B cell (primary cell): ENCODE measurements at regions not wholly inside any gene's neighbourhood (a gene's known extent, or its start where the extent isn't known, plus 50 kb on each side); places are given as distances from the start of the nearest gene placed in this dataset.

Source experiments
- ATAC-seq: fragments of 200-7000 bp; cut with Tn5 transposase; one replicate; pipeline ENCODE4 v1.10.0; 2021; ENCODE audit warnings: low read depth, mild to moderate bottlenecking, moderate number of reproducible peaks, moderate library complexity
- CTCF ChIA-PET: fragments of 350-600 bp; sonication (Branson Sonifier 250); formaldehyde crosslinking; loops from one replicate; lab custom pipeline; 2021; ENCODE audit warnings: antibody characterized with exemption, inconsistent platforms; lab: Charles Lee
- POLR2A ChIA-PET: fragments of 350-600 bp; sonication (Branson Sonifier 250); formaldehyde crosslinking; loops from one replicate; lab custom pipeline; 2021; ENCODE audit warnings: antibody characterized with exemption; lab: Charles Lee
- DNase-seq: peaks from one replicate; pipeline ENCODE4 v3.0.0; 2013
- H2AFZ ChIP-seq: 2 replicates; pipeline ENCODE4 v1.6.1; 2012; ENCODE audit warnings: mild to moderate bottlenecking, low read depth, low read length; ENCODE audit not compliant: insufficient read depth, poor library complexity, severe bottlenecking
- H3K27ac ChIP-seq, 2 donors: 1 replicate in 1 of 2; 2 replicates in 1 of 2; pipeline ENCODE4 v1.5.1; 2012 to 2013; ENCODE audit warnings: low read length in 2 of 2, mild to moderate bottlenecking in 2 of 2, moderate library complexity in 1 of 2
- H3K27me3 ChIP-seq, 4 experiments: fragments of 200-600 bp in 1 of 4; sonication (generic) in 1 of 4; replicated peaks in 1 of 4; 1 replicate in 2 of 4; 2 replicates in 2 of 4; pipeline versions ENCODE4 v1.6.1 to v1.7.0; 2013 to 2016; ENCODE audit warnings: low read length in 3 of 4, mild to moderate bottlenecking in 2 of 4, mixed read lengths in 1 of 4, moderate library complexity in 1 of 4; ENCODE audit not compliant: insufficient read depth in 4 of 4, control insufficient read depth in 3 of 4; ENCODE audit errors: control extremely low read depth in 1 of 4
- H3K36me3 ChIP-seq, 2 experiments: replicated peaks in 1 of 2; 1 replicate in 1 of 2; 2 replicates in 1 of 2; pipeline versions ENCODE4 v1.6.1 to v1.7.1; 2013; ENCODE audit warnings: low read length in 1 of 2; ENCODE audit not compliant: insufficient read depth in 2 of 2, control insufficient read depth in 1 of 2; ENCODE audit errors: control extremely low read depth in 1 of 2, extremely low read depth in 1 of 2
- H3K4me1 ChIP-seq, 2 donors: fragments of 200-600 bp in 1 of 2; sonication (generic) in 1 of 2; 1 replicate in 1 of 2; 2 replicates in 1 of 2; pipeline versions ENCODE4 v1.5.1 to v1.6.1; 2013 to 2017; ENCODE audit warnings: low read length in 2 of 2; ENCODE audit not compliant: control insufficient read depth in 2 of 2, insufficient read depth in 2 of 2
- H3K4me2 ChIP-seq: replicated peaks from 2 replicates; pipeline ENCODE3; 2012; ENCODE audit warnings: mild to moderate bottlenecking, low read depth, low read length; ENCODE audit not compliant: poor library complexity, severe bottlenecking
- H3K4me3 ChIP-seq, 5 experiments: fragments of 200-600 bp in 1 of 5; sonication (generic) in 1 of 5; 1 replicate in 3 of 5; 2 replicates in 2 of 5; pipeline versions ENCODE4 v1.5.1 to v1.7.0; 2011 to 2016; ENCODE audit warnings: low read length in 4 of 5, mild to moderate bottlenecking in 4 of 5, low read depth in 2 of 5, control low read depth in 1 of 5, moderate library complexity in 1 of 5; ENCODE audit not compliant: insufficient read depth in 1 of 5; ENCODE audit errors: control extremely low read depth in 1 of 5, extremely low read depth in 1 of 5
- H3K79me2 ChIP-seq: fragments of 200-600 bp; sonication (generic); one replicate; pipeline ENCODE4 v1.6.0; 2016; ENCODE audit warnings: low read length; ENCODE audit not compliant: control insufficient read depth, insufficient read depth
- H3K9ac ChIP-seq: fragments of 200-600 bp; sonication (generic); 2 replicates; pipeline ENCODE4 v1.6.1; 2017; ENCODE audit warnings: mild to moderate bottlenecking, low read length, moderate library complexity
- H3K9me3 ChIP-seq, 3 donors: one replicate each; pipeline versions ENCODE4 v1.6.1 to v1.7.1; 2013; ENCODE audit warnings: low read length in 2 of 3; ENCODE audit not compliant: control insufficient read depth in 2 of 3, insufficient read depth in 1 of 3; ENCODE audit errors: control extremely low read depth in 1 of 3
- H4K20me1 ChIP-seq: 2 replicates; pipeline ENCODE4 v1.6.0; 2012; ENCODE audit warnings: mild to moderate bottlenecking, low read length; ENCODE audit not compliant: insufficient read depth, control insufficient read depth, poor library complexity, severe bottlenecking
- H3K27ac Mint-ChIP-seq: one replicate; pipeline ENCODE4 v1.8.0; 2021; ENCODE audit warnings: mixed read lengths
- H3K27me3 Mint-ChIP-seq: one replicate; pipeline ENCODE4 v1.8.0; 2021; ENCODE audit warnings: mixed read lengths
- H3K4me1 Mint-ChIP-seq: one replicate; pipeline ENCODE4 v1.8.0; 2021; ENCODE audit warnings: mixed read lengths
- H3K4me3 Mint-ChIP-seq: one replicate; pipeline ENCODE4 v1.8.0; 2021; ENCODE audit warnings: mixed read lengths
- H3K9me3 Mint-ChIP-seq: one replicate; pipeline ENCODE4 v1.8.0; 2022; ENCODE audit warnings: mixed read lengths; ENCODE audit not compliant: insufficient read depth
- CTCF ChIP-seq: fragments of 200-600 bp; IDR thresholded peaks from one replicate; pipeline ENCODE4 v1.8.0; 2022; ENCODE audit warnings: antibody characterized with exemption, mild to moderate bottlenecking
- EZH2 ChIP-seq: IDR thresholded peaks from 2 replicates; pipeline ENCODE4 v1.6.1; 2012; ENCODE audit warnings: borderline replicate concordance, low read depth, mild to moderate bottlenecking, moderate library complexity, low read length; ENCODE audit not compliant: insufficient read depth, poor library complexity, severe bottlenecking
- WGBS: methylation state at CpG from one replicate; pipeline ENCODE4 v1.1.5; 2013; ENCODE audit warnings: missing lambda C conversion rate; ENCODE audit not compliant: insufficient coverage; 5-methylcytosine and 5-hydroxymethylcytosine counted together
- intact Hi-C: fragments of 100-400 bp; cut with micrococcal nuclease; formaldehyde crosslinking; loops from one replicate; pipeline ENCODE4 v1.10.0; 2022

GRCh38 chr7:1286946-1287645 is 54.4 kb downstream of the UNCX start:
- WGBS, result 89% methylated on average over 25 of the region's 26 CpGs
- no peak overlapping the region for H3K4me3 ChIP-seq
- no peak for ATAC-seq
- no peak overlapping the region for H2AFZ ChIP-seq
- H3K36me3 ChIP-seq, result no peaks in the 10 kb centered on the region
- H3K27me3 ChIP-seq, result peaks cover 0 to 21% (median 6%) of the 10 kb centered on the region in 4 experiments
- Mint-ChIP-seq H3K27ac (no peak overlapping the region), H3K4me3 (no peak overlapping the region), H3K27me3 (peaks cover 18% of the 10 kb centered on the region), H3K4me1 (peaks cover 10% of the 10 kb centered on the region), H3K9me3 (no peaks in the 10 kb centered on the region)
- TF ChIP-seq EZH2 (no peak), CTCF (no peak)
- H3K4me1 ChIP-seq, result peaks cover 6 to 11% of the 10 kb centered on the region in 2 donors
- H3K4me2 ChIP-seq, result no peak overlapping the region
- no peaks in the 10 kb centered on the region for H4K20me1 ChIP-seq
- no peaks in the 10 kb centered on the region for H3K79me2 ChIP-seq
- intact Hi-C loops, result no loop called here
- no peak overlapping the region for H3K27ac ChIP-seq
- H3K9ac ChIP-seq, result no peak overlapping the region
- no peak for DNase-seq
- CTCF ChIA-PET, result no interaction called here
- H3K9me3 ChIP-seq, result peaks cover 0 to 18% (median 0%) of the 10 kb centered on the region in 3 donors
- POLR2A ChIA-PET, result no interaction called here

- H3K4me1 Mint-ChIP-seq, result peaks cover 10% of the 10 kb centered on the region
- H3K27ac Mint-ChIP-seq, result no peak overlapping the region
- Histone ChIP-seq H4K20me1 (no peaks in the 10 kb centered on the region), H3K9me3 (peaks cover 0 to 15% (median 0%) of the 10 kb centered on the region in 3 donors), H3K27me3 (peaks cover 0 to 26% (median 6%) of the 10 kb centered on the region in 4 experiments), H2AFZ (no peak overlapping the region), H3K79me2 (no peaks in the 10 kb centered on the region), H3K27ac (no peak overlapping the region), H3K4me2 (no peak overlapping the region), H3K36me3 (no peaks in the 10 kb centered on the region), H3K9ac (no peak overlapping the region), H3K4me1 (peaks cover 6 to 11% of the 10 kb centered on the region in 2 donors), H3K4me3 (no peak overlapping the region)
- H3K4me3 Mint-ChIP-seq, result no peak overlapping the region
- POLR2A ChIA-PET, result no interaction called here
- no peaks in the 10 kb centered on the region for H3K9me3 Mint-ChIP-seq
- intact Hi-C loops, result no loop called here
- 87% methylated on average over 19 of the region's 19 CpGs for WGBS
- no peak for ATAC-seq
- CTCF ChIA-PET, result no interaction called here
- TF ChIP-seq EZH2 (no peak), CTCF (no peak)
- H3K27me3 Mint-ChIP-seq, result peaks cover 19% of the 10 kb centered on the region
- DNase-seq, result no peak
Measured at GRCh38 chr7:1287752-1288201, 55.1 kb downstream of the UNCX start.
